ENCODE measurements at regions not wholly inside any gene's neighbourhood (a gene's known extent, or its start where the extent isn't known, plus 50 kb on each side); places are given as distances from the start of the nearest gene placed in this dataset.

GRCh38 chr13:80096383-80096782 lies 244.5 kb downstream of the SPRY2 start:
- no peak overlapping the region for H2BK20ac ChIP-seq (ENCODE audit: low read depth, low read length)
- H3K23ac ChIP-seq (ENCODE audit: low read depth, low read length): no peak overlapping the region
- no peak for DNase-seq
- H2AK9ac ChIP-seq (replicated peaks; ENCODE audit: low read depth, low read length, poor library complexity): no peak overlapping the region
- H4K8ac ChIP-seq (ENCODE audit: low read depth in 2 of 2, low read length in 2 of 2): no peak overlapping the region
- H3K9me1 ChIP-seq (ENCODE audit: insufficient read depth, low read length): no peaks in the 10 kb centered on the region
- dilution Hi-C loops (cut with HindIII; ENCODE audit: low sequenced_read_pairs, unreplicated experiment): no loop called here
- BruUV-seq (replicated peaks): no TSS peak
- no peaks in the 10 kb centered on the region for H3K36me3 ChIP-seq (ENCODE audit: control insufficient read depth, insufficient read depth, low read length)
- H4K20me1 ChIP-seq (ENCODE audit: insufficient read depth, low read length): no peaks in the 10 kb centered on the region
- no peak overlapping the region for H4K5ac ChIP-seq (ENCODE audit: low read depth, low read length)
- no peak overlapping the region for H4K91ac ChIP-seq (ENCODE audit: insufficient read depth, low read depth, low read length)
- no peak overlapping the region for H3K18ac ChIP-seq (ENCODE audit: low read depth, low read length)
- no peak overlapping the region for H3K4me3 ChIP-seq (ENCODE audit: insufficient read depth, low read depth, low read length)
- 80% methylated on average over 1 of the region's 2 CpGs; no CpG with 5 or more reads in 1 of the 2 experiments for WGBS, 2 experiments (ENCODE audit: extremely low coverage in 2 of 2, insufficient read length in 1 of 2)
- intact Hi-C loops (cut with micrococcal nuclease): no loop called here
- H3K9ac ChIP-seq (ENCODE audit: low read depth, low read length): no peak overlapping the region
- H3K4me2 ChIP-seq (ENCODE audit: low read depth, low read length): no peak overlapping the region
- H2BK5ac ChIP-seq (ENCODE audit: low read depth, low read length, poor library complexity, severe bottlenecking): no peak overlapping the region
- H3K56ac ChIP-seq (ENCODE audit: extremely low read depth, insufficient read depth, low read length): no peak overlapping the region
- H2AFZ ChIP-seq (replicated peaks; ENCODE audit: low read length, poor library complexity): no peak overlapping the region
- H3K79me1 ChIP-seq (ENCODE audit: low read depth in 1 of 2, low read length in 2 of 2): no peaks in the 10 kb centered on the region
- ChIA-PET POLR2A (ENCODE audit: unreplicated experiment) (interaction anchor here (0.6 kb wide), 1 partner anchor 121 kb away, joined by 3 read pairs; no protein-coding TSS in a partner anchor), CTCF (interaction anchor here (0.6 kb wide), 1 partner anchor 63 kb away, joined by 3 read pairs; no protein-coding TSS in a partner anchor)
- H3K27ac ChIP-seq (ENCODE audit: insufficient read depth, low read length): no peak overlapping the region
- no peak overlapping the region for H3K14ac ChIP-seq (replicated peaks; ENCODE audit: low read depth, low read length)
- H2BK120ac ChIP-seq (ENCODE audit: low read depth, low read length): no peak overlapping the region
- H2BK15ac ChIP-seq (ENCODE audit: low read depth, low read length): no peak overlapping the region
- TF ChIP-seq CEBPB (IDR thresholded peaks at IDR 0.05; ENCODE audit: low read depth, low read length): no peak
- TF ChIP-seq CHD1 (IDR thresholded peaks at IDR 0.05; ENCODE audit: low read depth, low read length): no peak
- no peak for TF ChIP-seq MAFK (IDR thresholded peaks at IDR 0.05; ENCODE audit: low read depth, low read length)
- TF ChIP-seq FOS (IDR thresholded peaks at IDR 0.05; ENCODE audit: low read depth, low read length): no peak
- no peak for TF ChIP-seq RFX5 (IDR thresholded peaks at IDR 0.05; ENCODE audit: low read depth, low read length)
- no peak for TF ChIP-seq USF2 (IDR thresholded peaks at IDR 0.05; ENCODE audit: low read depth, low read length)
- no peak for TF ChIP-seq CTCF (conservative IDR thresholded peaks at IDR 0.05; ENCODE audit: low read depth, low read length)
- H3K27me3 ChIP-seq (ENCODE audit: control insufficient read depth, insufficient read depth, low read length): no peaks in the 10 kb centered on the region
- in situ Hi-C loops (cut with MboI; ENCODE audit: low sequenced_read_pairs): no loop called here
- H3K4me1 ChIP-seq (ENCODE audit: control insufficient read depth, insufficient read depth, low read length): no peaks in the 10 kb centered on the region
- no peak overlapping the region for H3K4ac ChIP-seq (ENCODE audit: low read depth, low read length)
- H2AK5ac ChIP-seq (ENCODE audit: low read depth, low read length): no peak overlapping the region
- ATAC-seq (ENCODE audit: low read depth): no peak
- H3K9me3 ChIP-seq (ENCODE audit: control insufficient read depth, insufficient read depth, low read length): no peaks in the 10 kb centered on the region

All from IMR-90 (cell line).